Osteocyte (in vitro differentiated cells): ENCODE measurements at regions not wholly inside any gene's neighbourhood (a gene's known extent, or its start where the extent isn't known, plus 50 kb on each side); places are given as distances from the start of the nearest gene placed in this dataset.

Source experiments
- DNase-seq: peaks from one replicate; pipeline ENCODE4 v3.0.0; 2021; ENCODE audit warnings: mixed read lengths; ENCODE audit not compliant: unreplicated experiment; ENCODE audit errors: extremely low spot score
- H3K27ac Mint-ChIP-seq: one replicate; pipeline ENCODE4 v1.8.0; 2021; ENCODE audit warnings: mild to moderate bottlenecking, mixed read lengths; ENCODE audit not compliant: unreplicated experiment
- H3K27me3 Mint-ChIP-seq: one replicate; pipeline ENCODE4 v1.8.0; 2021; ENCODE audit warnings: mixed read lengths; ENCODE audit not compliant: unreplicated experiment
- H3K36me3 Mint-ChIP-seq: one replicate; pipeline ENCODE4 v1.8.0; 2021; ENCODE audit warnings: mixed read lengths; ENCODE audit not compliant: unreplicated experiment
- H3K4me1 Mint-ChIP-seq: one replicate; pipeline ENCODE4 v1.8.0; 2021; ENCODE audit warnings: mixed read lengths; ENCODE audit not compliant: unreplicated experiment
- H3K4me3 Mint-ChIP-seq: one replicate; pipeline ENCODE4 v1.8.0; 2021; ENCODE audit warnings: mild to moderate bottlenecking, moderate library complexity, mixed read lengths; ENCODE audit not compliant: unreplicated experiment
- H3K9me3 Mint-ChIP-seq: one replicate; pipeline ENCODE4 v1.8.0; 2021; ENCODE audit warnings: mixed read lengths; ENCODE audit not compliant: unreplicated experiment
- CTCF ChIP-seq: fragments of 200-600 bp; sonication (generic); IDR thresholded peaks from 2 replicates; pipeline ENCODE4 v1.5.0; 2021; ENCODE audit warnings: antibody characterized with exemption, mild to moderate bottlenecking, moderate library complexity

- TF ChIP-seq CTCF: no peak
- no peak overlapping the region for H3K4me3 Mint-ChIP-seq
- no peaks in the 10 kb centered on the region for H3K4me1 Mint-ChIP-seq
Measured at GRCh38 chr10:8296734-8297101, 242.2 kb downstream of the GATA3 start.

GRCh38 chr10:8297107-8297506 is 242.6 kb downstream of the GATA3 start:
- Mint-ChIP-seq H3K4me1 (no peaks in the 10 kb centered on the region), H3K9me3 (no peaks in the 10 kb centered on the region), H3K36me3 (no peaks in the 10 kb centered on the region), H3K4me3 (no peak overlapping the region), H3K27me3 (no peaks in the 10 kb centered on the region), H3K27ac (no peak overlapping the region)
- DNase-seq: no peak
- no peak for TF ChIP-seq CTCF

More at GRCh38 chr10:8296734-8297101, 242.2 kb downstream of the GATA3 start:
- Mint-ChIP-seq H3K9me3 (no peaks in the 10 kb centered on the region), H3K27me3 (no peaks in the 10 kb centered on the region), H3K36me3 (no peaks in the 10 kb centered on the region), H3K27ac (no peak overlapping the region)
- no peak for DNase-seq

GRCh38 chr10:8297959-8298358 is 243.5 kb downstream of the GATA3 start:
- no peaks in the 10 kb centered on the region for H3K9me3 Mint-ChIP-seq
- DNase-seq: no peak
- no peaks in the 10 kb centered on the region for H3K27me3 Mint-ChIP-seq
- H3K36me3 Mint-ChIP-seq: no peaks in the 10 kb centered on the region
- H3K4me3 Mint-ChIP-seq: no peak overlapping the region
- H3K27ac Mint-ChIP-seq: no peak overlapping the region
- H3K4me1 Mint-ChIP-seq: no peaks in the 10 kb centered on the region
- no peak for TF ChIP-seq CTCF

GRCh38 chr10:8298896-8299570 is 244.5 kb downstream of the GATA3 start:
- no peak for TF ChIP-seq CTCF
- DNase-seq: no peak
- Mint-ChIP-seq H3K27ac (no peak overlapping the region), H3K4me1 (no peaks in the 10 kb centered on the region), H3K27me3 (no peaks in the 10 kb centered on the region), H3K4me3 (no peak overlapping the region), H3K36me3 (no peaks in the 10 kb centered on the region), H3K9me3 (no peaks in the 10 kb centered on the region)

- no peak overlapping the region for H3K27ac Mint-ChIP-seq
- H3K36me3 Mint-ChIP-seq: no peaks in the 10 kb centered on the region
- TF ChIP-seq CTCF: no peak
- no peaks in the 10 kb centered on the region for H3K9me3 Mint-ChIP-seq
- H3K4me3 Mint-ChIP-seq: no peak overlapping the region
- H3K27me3 Mint-ChIP-seq: no peaks in the 10 kb centered on the region
- no peaks in the 10 kb centered on the region for H3K4me1 Mint-ChIP-seq
- DNase-seq: no peak
Measured at GRCh38 chr10:8300925-8301324, 246.4 kb downstream of the GATA3 start.
